Right lobe of liver (tissue), 4 donors: ENCODE measurements at regions not wholly inside any gene's neighbourhood (a gene's known extent, or its start where the extent isn't known, plus 50 kb on each side); places are given as distances from the start of the nearest gene placed in this dataset.

ENCODE experiments used
- POLR2A ChIP-seq: fragments of 450-650 bp; IDR thresholded peaks from one replicate; pipeline ENCODE4 v1.6.1; 2017; ENCODE audit warnings: antibody characterized with exemption, mild to moderate bottlenecking
- TF ChIP-seq, protein P1 (sequence below), 4 donors: fragments of 200-600 bp in 3 of 4; fragments of 450-650 bp in 1 of 4; IDR thresholded peaks; one replicate each; pipeline versions ENCODE4 v1.5.1 to v1.8.0; 2016 to 2022; ENCODE audit warnings: antibody characterized with exemption in 4 of 4, mild to moderate bottlenecking in 2 of 4
- donor health status: DM: no; HTN: no; CAD: no.
- donor health status: DM: no; HTN: no; CAD: no.
- donor health status: DM: no; HTN: yes; CAD: no.

DNA sequence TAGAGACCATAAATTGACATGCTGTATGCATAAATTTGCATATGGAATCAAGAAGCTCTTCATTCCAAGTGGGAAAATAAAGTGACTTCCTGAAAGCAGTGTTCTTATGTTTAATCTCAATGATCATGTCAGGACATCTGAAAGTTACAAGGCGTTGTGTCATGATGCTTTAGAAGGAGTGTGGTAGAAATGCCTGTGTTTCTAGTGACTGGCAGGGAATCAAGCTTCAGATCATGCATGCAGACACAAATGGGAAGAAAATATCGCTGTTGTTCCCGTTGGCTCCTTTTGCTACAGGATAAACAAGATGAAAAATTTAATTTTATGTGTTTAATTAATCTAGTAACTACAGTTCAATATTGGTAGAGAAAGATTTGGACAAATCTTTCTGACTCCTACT, 298.1 kb upstream of the SYT1 start:
- TF ChIP-seq, protein P1, sequence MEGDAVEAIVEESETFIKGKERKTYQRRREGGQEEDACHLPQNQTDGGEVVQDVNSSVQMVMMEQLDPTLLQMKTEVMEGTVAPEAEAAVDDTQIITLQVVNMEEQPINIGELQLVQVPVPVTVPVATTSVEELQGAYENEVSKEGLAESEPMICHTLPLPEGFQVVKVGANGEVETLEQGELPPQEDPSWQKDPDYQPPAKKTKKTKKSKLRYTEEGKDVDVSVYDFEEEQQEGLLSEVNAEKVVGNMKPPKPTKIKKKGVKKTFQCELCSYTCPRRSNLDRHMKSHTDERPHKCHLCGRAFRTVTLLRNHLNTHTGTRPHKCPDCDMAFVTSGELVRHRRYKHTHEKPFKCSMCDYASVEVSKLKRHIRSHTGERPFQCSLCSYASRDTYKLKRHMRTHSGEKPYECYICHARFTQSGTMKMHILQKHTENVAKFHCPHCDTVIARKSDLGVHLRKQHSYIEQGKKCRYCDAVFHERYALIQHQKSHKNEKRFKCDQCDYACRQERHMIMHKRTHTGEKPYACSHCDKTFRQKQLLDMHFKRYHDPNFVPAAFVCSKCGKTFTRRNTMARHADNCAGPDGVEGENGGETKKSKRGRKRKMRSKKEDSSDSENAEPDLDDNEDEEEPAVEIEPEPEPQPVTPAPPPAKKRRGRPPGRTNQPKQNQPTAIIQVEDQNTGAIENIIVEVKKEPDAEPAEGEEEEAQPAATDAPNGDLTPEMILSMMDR (IDR thresholded peaks at IDR 0.05), result no peak
- TF ChIP-seq POLR2A, result no peak
